Spleen (tissue), 7 donors: ENCODE measurements at regions not wholly inside any gene's neighbourhood (a gene's known extent, or its start where the extent isn't known, plus 50 kb on each side); places are given as distances from the start of the nearest gene placed in this dataset.

Source experiments
- POLR2A ChIP-seq, 3 donors: fragments of 450-650 bp; IDR thresholded peaks; one replicate each; pipeline ENCODE4 v1.5.1; 2017; ENCODE audit warnings: antibody characterized with exemption in 3 of 3, mild to moderate bottlenecking in 1 of 3
- POLR2AphosphoS5 ChIP-seq, 3 donors: sonication (generic); formaldehyde crosslinking; IDR thresholded peaks; one replicate each; pipeline ENCODE4 v1.5.1; 2017; ENCODE audit warnings: antibody characterized with exemption in 3 of 3
- TF ChIP-seq, protein P1 (sequence below), 11 experiments: fragments of 200-600 bp in 7 of 11; fragments of 450-650 bp in 4 of 11; sonication (generic) in 4 of 11; IDR thresholded peaks in 8 of 11; conservative IDR thresholded peaks in 3 of 11; 1 replicate in 7 of 11; 2 replicates in 4 of 11; pipeline versions ENCODE4 v1.4.0 to v1.8.0; 2016 to 2021; ENCODE audit warnings: antibody characterized with exemption in 11 of 11, inconsistent platforms in 4 of 11, mild to moderate bottlenecking in 1 of 11
- donor health status: DM: no; HTN: no; CAD: no; lungs with moderate emphysema.
- donor health status: DM: no; HTN: no; CAD: no.
- donor health status: DM: no; HTN: no; CAD: no.

DNA sequence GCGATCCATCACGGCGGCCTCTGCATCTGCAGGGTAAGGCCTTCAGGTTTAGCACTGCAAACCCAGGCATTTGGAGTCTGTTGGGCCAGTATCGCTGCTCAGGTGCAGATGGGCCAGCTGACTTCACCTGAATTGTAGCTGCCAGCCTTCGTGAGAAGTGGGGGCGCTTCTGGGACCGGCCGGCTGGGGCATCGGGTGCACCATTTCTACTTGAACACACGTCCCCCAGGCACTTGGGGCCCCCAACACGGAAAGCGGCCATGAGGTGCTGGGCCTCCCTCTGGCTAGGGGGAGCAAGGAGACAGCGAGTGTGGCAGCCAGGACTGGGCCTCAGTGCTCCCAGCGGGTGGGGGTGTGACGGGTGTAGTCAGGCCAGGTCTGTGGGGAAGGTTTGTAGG is 767.6 kb downstream of the KCNJ18 start:
- TF ChIP-seq, protein P1, sequence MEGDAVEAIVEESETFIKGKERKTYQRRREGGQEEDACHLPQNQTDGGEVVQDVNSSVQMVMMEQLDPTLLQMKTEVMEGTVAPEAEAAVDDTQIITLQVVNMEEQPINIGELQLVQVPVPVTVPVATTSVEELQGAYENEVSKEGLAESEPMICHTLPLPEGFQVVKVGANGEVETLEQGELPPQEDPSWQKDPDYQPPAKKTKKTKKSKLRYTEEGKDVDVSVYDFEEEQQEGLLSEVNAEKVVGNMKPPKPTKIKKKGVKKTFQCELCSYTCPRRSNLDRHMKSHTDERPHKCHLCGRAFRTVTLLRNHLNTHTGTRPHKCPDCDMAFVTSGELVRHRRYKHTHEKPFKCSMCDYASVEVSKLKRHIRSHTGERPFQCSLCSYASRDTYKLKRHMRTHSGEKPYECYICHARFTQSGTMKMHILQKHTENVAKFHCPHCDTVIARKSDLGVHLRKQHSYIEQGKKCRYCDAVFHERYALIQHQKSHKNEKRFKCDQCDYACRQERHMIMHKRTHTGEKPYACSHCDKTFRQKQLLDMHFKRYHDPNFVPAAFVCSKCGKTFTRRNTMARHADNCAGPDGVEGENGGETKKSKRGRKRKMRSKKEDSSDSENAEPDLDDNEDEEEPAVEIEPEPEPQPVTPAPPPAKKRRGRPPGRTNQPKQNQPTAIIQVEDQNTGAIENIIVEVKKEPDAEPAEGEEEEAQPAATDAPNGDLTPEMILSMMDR (IDR thresholded peaks at IDR 0.05 in 8 of 11, conservative IDR thresholded peaks at IDR 0.05 in 3 of 11), result no peak
- TF ChIP-seq POLR2AphosphoS5 (IDR thresholded peaks at IDR 0.05), result no peak
- TF ChIP-seq POLR2A (IDR thresholded peaks at IDR 0.05), result no peak
